ENCODE measurements at regions not wholly inside any gene's neighbourhood (a gene's known extent, or its start where the extent isn't known, plus 50 kb on each side); places are given as distances from the start of the nearest gene placed in this dataset.

DNA sequence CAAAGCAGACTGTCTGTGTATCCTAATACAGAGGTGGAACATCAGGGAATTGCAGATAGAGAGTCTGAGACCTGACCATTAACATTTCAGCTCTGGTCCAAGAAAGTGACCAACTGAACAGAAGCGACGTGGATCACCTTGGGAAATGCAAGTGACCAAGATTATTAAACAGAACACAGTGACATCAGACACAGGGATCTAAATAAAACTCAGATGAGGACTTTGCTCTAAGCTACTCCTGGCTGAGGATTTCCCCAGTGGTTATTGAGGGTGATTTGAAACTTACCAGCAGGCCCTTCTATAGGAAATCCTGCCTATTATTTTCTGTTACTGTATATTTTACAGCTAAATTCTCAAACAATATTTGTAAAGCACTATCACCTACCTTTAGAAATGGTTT lies 436.0 kb downstream of the TMEM38B start (continued):
- TF ChIP-seq RFX5 (IDR thresholded peaks at IDR 0.05; ENCODE audit: borderline replicate concordance, low read depth, low read length), result no peak
- TF ChIP-seq KDM4A (IDR thresholded peaks at IDR 0.05; ENCODE audit: low read depth, low read length, severe bottlenecking), result no peak
- no peak for TF ChIP-seq SIN3A (conservative IDR thresholded peaks at IDR 0.05 in 1 of 2, IDR thresholded peaks at IDR 0.05 in 1 of 2; ENCODE audit: low read depth in 1 of 2, low read length in 2 of 2)
- no peak for TF ChIP-seq TEAD4 (IDR thresholded peaks at IDR 0.05; ENCODE audit: low read depth, low read length)
- no peak for TF ChIP-seq RNF2 (IDR thresholded peaks at IDR 0.05; ENCODE audit: borderline replicate concordance, low read depth, low read length, missing control alignments, poor library complexity, severe bottlenecking)
- no peak for TF ChIP-seq FOSL1 (IDR thresholded peaks at IDR 0.05; ENCODE audit: insufficient read depth, low read depth, low read length)

Measured in H1 (cell line).